ENCODE measurements at regions not wholly inside any gene's neighbourhood (a gene's known extent, or its start where the extent isn't known, plus 50 kb on each side); places are given as distances from the start of the nearest gene placed in this dataset.

GRCh38 chr9:101861472-101861871 lies 123.0 kb upstream of the GRIN3A start:
- H3K9ac ChIP-seq (ENCODE audit: insufficient read length, low read depth): no peak overlapping the region
- H3K27me3 ChIP-seq (ENCODE audit: insufficient read depth, insufficient read length): no peaks in the 10 kb centered on the region
- no peaks in the 10 kb centered on the region for H3K36me3 ChIP-seq (ENCODE audit: insufficient read depth, insufficient read length, low read length)
- no peaks in the 10 kb centered on the region for H3K4me1 ChIP-seq (ENCODE audit: insufficient read depth, insufficient read length)
- no peak for DNase-seq (ENCODE audit: low read depth, low spot score)
- TF ChIP-seq ZNF274 (IDR thresholded peaks at IDR 0.05; ENCODE audit: low read depth, low read length): no peak
- TF ChIP-seq YY1 (IDR thresholded peaks at IDR 0.05; ENCODE audit: insufficient read depth, insufficient read length): no peak
- no peak for TF ChIP-seq SUZ12 (IDR thresholded peaks at IDR 0.05; ENCODE audit: extremely low read depth, insufficient read depth, insufficient read length)
- H3K4me3 ChIP-seq (ENCODE audit: insufficient read length, low read depth): no peak overlapping the region
- no peaks in the 10 kb centered on the region for H3K9me3 ChIP-seq (ENCODE audit: insufficient read depth, low read length)

GRCh38 chr9:101860920-101861319 lies 122.5 kb upstream of the GRIN3A start:
- TF ChIP-seq YY1 (IDR thresholded peaks at IDR 0.05; ENCODE audit: insufficient read depth, insufficient read length): no peak
- Histone ChIP-seq H3K9me3 (ENCODE audit: insufficient read depth, low read length) (no peaks in the 10 kb centered on the region), H3K27me3 (ENCODE audit: insufficient read depth, insufficient read length) (no peaks in the 10 kb centered on the region), H3K4me3 (ENCODE audit: insufficient read length, low read depth) (no peak overlapping the region), H3K4me1 (ENCODE audit: insufficient read depth, insufficient read length) (no peaks in the 10 kb centered on the region), H3K36me3 (ENCODE audit: insufficient read depth, insufficient read length, low read length) (no peaks in the 10 kb centered on the region), H3K9ac (ENCODE audit: insufficient read length, low read depth) (no peak overlapping the region)
- DNase-seq (ENCODE audit: low read depth, low spot score): no peak

GRCh38 chr9:101859620-101860019 lies 121.2 kb upstream of the GRIN3A start:
- DNase-seq (ENCODE audit: low read depth, low spot score): no peak

GRCh38 chr9:101858026-101858425 lies 119.6 kb upstream of the GRIN3A start:
- Histone ChIP-seq H3K9ac (ENCODE audit: insufficient read length, low read depth) (no peak overlapping the region), H3K4me1 (ENCODE audit: insufficient read depth, insufficient read length) (no peaks in the 10 kb centered on the region), H3K27me3 (ENCODE audit: insufficient read depth, insufficient read length) (no peaks in the 10 kb centered on the region), H3K36me3 (ENCODE audit: insufficient read depth, insufficient read length, low read length) (no peaks in the 10 kb centered on the region), H3K4me3 (ENCODE audit: insufficient read length, low read depth) (no peak overlapping the region), H3K9me3 (ENCODE audit: insufficient read depth, low read length) (no peaks in the 10 kb centered on the region)
- DNase-seq (ENCODE audit: low read depth, low spot score): no peak
- TF ChIP-seq ZNF274 (IDR thresholded peaks at IDR 0.05; ENCODE audit: low read depth, low read length) (no peak), SUZ12 (IDR thresholded peaks at IDR 0.05; ENCODE audit: extremely low read depth, insufficient read depth, insufficient read length) (no peak)

More at GRCh38 chr9:101859620-101860019, 121.2 kb upstream of the GRIN3A start:
- TF ChIP-seq SUZ12 (IDR thresholded peaks at IDR 0.05; ENCODE audit: extremely low read depth, insufficient read depth, insufficient read length) (no peak), YY1 (IDR thresholded peaks at IDR 0.05; ENCODE audit: insufficient read depth, insufficient read length) (no peak), ZNF274 (IDR thresholded peaks at IDR 0.05; ENCODE audit: low read depth, low read length) (no peak)
- H3K27me3 ChIP-seq (ENCODE audit: insufficient read depth, insufficient read length): no peaks in the 10 kb centered on the region
- H3K9me3 ChIP-seq (ENCODE audit: insufficient read depth, low read length): no peaks in the 10 kb centered on the region
- H3K4me1 ChIP-seq (ENCODE audit: insufficient read depth, insufficient read length): no peaks in the 10 kb centered on the region
- no peaks in the 10 kb centered on the region for H3K36me3 ChIP-seq (ENCODE audit: insufficient read depth, insufficient read length, low read length)
- H3K4me3 ChIP-seq (ENCODE audit: insufficient read length, low read depth): no peak overlapping the region
- H3K9ac ChIP-seq (ENCODE audit: insufficient read length, low read depth): no peak overlapping the region

GRCh38 chr9:101849102-101849707 lies 110.8 kb upstream of the GRIN3A start:
- Histone ChIP-seq H3K4me1 (ENCODE audit: insufficient read depth, insufficient read length) (no peaks in the 10 kb centered on the region), H3K9me3 (ENCODE audit: insufficient read depth, low read length) (no peaks in the 10 kb centered on the region), H3K4me3 (ENCODE audit: insufficient read length, low read depth) (no peak overlapping the region), H3K27me3 (ENCODE audit: insufficient read depth, insufficient read length) (no peaks in the 10 kb centered on the region), H3K36me3 (ENCODE audit: insufficient read depth, insufficient read length, low read length) (no peaks in the 10 kb centered on the region), H3K9ac (ENCODE audit: insufficient read length, low read depth) (no peak overlapping the region)
- no peak for TF ChIP-seq ZNF274 (IDR thresholded peaks at IDR 0.05; ENCODE audit: low read depth, low read length)
- no peak for TF ChIP-seq SUZ12 (IDR thresholded peaks at IDR 0.05; ENCODE audit: extremely low read depth, insufficient read depth, insufficient read length)
- TF ChIP-seq YY1 (IDR thresholded peaks at IDR 0.05; ENCODE audit: insufficient read depth, insufficient read length): no peak
- DNase-seq (ENCODE audit: low read depth, low spot score): no peak

GRCh38 chr9:101848485-101848919 lies 110.1 kb upstream of the GRIN3A start:
- TF ChIP-seq YY1 (IDR thresholded peaks at IDR 0.05; ENCODE audit: insufficient read depth, insufficient read length): no peak
- no peak for TF ChIP-seq ZNF274 (IDR thresholded peaks at IDR 0.05; ENCODE audit: low read depth, low read length)
- TF ChIP-seq SUZ12 (IDR thresholded peaks at IDR 0.05; ENCODE audit: extremely low read depth, insufficient read depth, insufficient read length): no peak
- H3K9ac ChIP-seq (ENCODE audit: insufficient read length, low read depth): no peak overlapping the region
- no peaks in the 10 kb centered on the region for H3K36me3 ChIP-seq (ENCODE audit: insufficient read depth, insufficient read length, low read length)
- DNase-seq (ENCODE audit: low read depth, low spot score): no peak
- no peaks in the 10 kb centered on the region for H3K27me3 ChIP-seq (ENCODE audit: insufficient read depth, insufficient read length)
- no peaks in the 10 kb centered on the region for H3K4me1 ChIP-seq (ENCODE audit: insufficient read depth, insufficient read length)
- H3K4me3 ChIP-seq (ENCODE audit: insufficient read length, low read depth): no peak overlapping the region
- no peaks in the 10 kb centered on the region for H3K9me3 ChIP-seq (ENCODE audit: insufficient read depth, low read length)

GRCh38 chr9:101846161-101846560 lies 107.7 kb upstream of the GRIN3A start:
- no peak overlapping the region for H3K9ac ChIP-seq (ENCODE audit: insufficient read length, low read depth)
- DNase-seq (ENCODE audit: low read depth, low spot score): no peak
- H3K27me3 ChIP-seq (ENCODE audit: insufficient read depth, insufficient read length): no peaks in the 10 kb centered on the region
- H3K9me3 ChIP-seq (ENCODE audit: insufficient read depth, low read length): no peaks in the 10 kb centered on the region
- no peak for TF ChIP-seq ZNF274 (IDR thresholded peaks at IDR 0.05; ENCODE audit: low read depth, low read length)
- no peak for TF ChIP-seq YY1 (IDR thresholded peaks at IDR 0.05; ENCODE audit: insufficient read depth, insufficient read length)
- TF ChIP-seq SUZ12 (IDR thresholded peaks at IDR 0.05; ENCODE audit: extremely low read depth, insufficient read depth, insufficient read length): no peak
- no peak overlapping the region for H3K4me3 ChIP-seq (ENCODE audit: insufficient read length, low read depth)
- no peaks in the 10 kb centered on the region for H3K4me1 ChIP-seq (ENCODE audit: insufficient read depth, insufficient read length)
- H3K36me3 ChIP-seq (ENCODE audit: insufficient read depth, insufficient read length, low read length): no peaks in the 10 kb centered on the region

Data from NT2/D1 (cell line).